Breast epithelium (tissue), 4 donors: ENCODE measurements at regions not wholly inside any gene's neighbourhood (a gene's known extent, or its start where the extent isn't known, plus 50 kb on each side); places are given as distances from the start of the nearest gene placed in this dataset.

Experiments
- DNase-seq, 2 donors: peaks; one replicate each; pipeline ENCODE4 v3.0.0-alpha.2; 2019; ENCODE audit warnings: low spot score in 2 of 2
- H3K27ac ChIP-seq, 2 donors: fragments of 200-600 bp; sonication (generic) in 1 of 2; one replicate each; pipeline ENCODE4 v1.5.1; 2016 to 2019; ENCODE audit warnings: mild to moderate bottlenecking in 1 of 2
- H3K27me3 ChIP-seq, 2 donors: fragments of 200-600 bp; sonication (generic) in 1 of 2; one replicate each; pipeline versions ENCODE4 v1.5.1 to v1.6.0; 2017 to 2019; ENCODE audit warnings: control low read depth in 1 of 2, mild to moderate bottlenecking in 1 of 2
- H3K36me3 ChIP-seq: fragments of 200-600 bp; one replicate; pipeline ENCODE4 v1.5.1; 2019
- H3K4me1 ChIP-seq, 2 donors: fragments of 200-600 bp; sonication (generic); one replicate each; pipeline ENCODE4 v1.5.1; 2016 to 2019; ENCODE audit warnings: control low read depth in 1 of 2
- H3K4me3 ChIP-seq, 3 donors: fragments of 200-600 bp; sonication (generic); 1 replicate in 2 of 3; 2 replicates in 1 of 3; pipeline ENCODE4 v1.5.1; 2016 to 2019; ENCODE audit warnings: mild to moderate bottlenecking in 3 of 3, moderate library complexity in 2 of 3
- H3K9me3 ChIP-seq, 2 donors: fragments of 200-600 bp; sonication (generic) in 1 of 2; one replicate each; pipeline ENCODE4 v1.5.1; 2016 to 2019; ENCODE audit warnings: control low read depth in 1 of 2
- POLR2A ChIP-seq: fragments of 450-650 bp; IDR thresholded peaks from one replicate; pipeline ENCODE4 v1.6.1; 2016; ENCODE audit warnings: antibody characterized with exemption, mild to moderate bottlenecking, moderate library complexity
- POLR2AphosphoS5 ChIP-seq, 3 donors: sonication (generic); formaldehyde crosslinking; IDR thresholded peaks; one replicate each; pipeline ENCODE4 v1.6.1; 2017; ENCODE audit warnings: antibody characterized with exemption in 3 of 3
- intact Hi-C: fragments of 100-400 bp; cut with DNase I; formaldehyde crosslinking; loops from one replicate; pipeline ENCODE4 v1.15.1; 2023; ENCODE audit warnings: low total_unique reads
- TF ChIP-seq, protein P1 (sequence below), 3 donors: fragments of 450-650 bp; IDR thresholded peaks; one replicate each; pipeline ENCODE4 v1.5.1; 2016 to 2017; ENCODE audit warnings: antibody characterized with exemption in 3 of 3, mild to moderate bottlenecking in 3 of 3, moderate library complexity in 3 of 3

DNA sequence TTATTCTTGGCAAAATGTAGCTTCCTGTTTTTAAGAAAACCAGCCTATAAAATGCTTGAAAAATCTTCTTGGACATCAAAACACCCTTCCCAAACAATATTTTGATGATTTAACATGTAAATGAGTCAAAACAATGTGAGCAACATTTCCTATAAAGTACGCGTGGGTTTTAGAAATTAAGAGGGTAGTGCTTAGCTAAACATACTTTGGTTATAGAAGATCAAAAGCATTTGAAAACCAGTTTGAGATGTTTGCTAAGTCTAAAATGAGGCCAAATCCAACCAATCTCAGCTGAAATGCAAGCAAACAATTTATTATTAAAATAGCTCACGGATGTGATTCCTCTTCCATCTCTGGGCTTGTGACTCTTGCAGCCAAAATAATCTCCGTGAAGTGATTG, 350.4 kb downstream of the TGFB2 start:
- Histone ChIP-seq H3K27me3 (no peaks in the 10 kb centered on the region), H3K9me3 (no peaks in the 10 kb centered on the region), H3K27ac (no peak overlapping the region), H3K4me1 (no peaks in the 10 kb centered on the region), H3K4me3 (no peak overlapping the region), H3K36me3 (no peaks in the 10 kb centered on the region)
- intact Hi-C loops, result no loop called here
- no peak for TF ChIP-seq POLR2AphosphoS5 (IDR thresholded peaks at IDR 0.05)
- DNase-seq, result no peak

DNA sequence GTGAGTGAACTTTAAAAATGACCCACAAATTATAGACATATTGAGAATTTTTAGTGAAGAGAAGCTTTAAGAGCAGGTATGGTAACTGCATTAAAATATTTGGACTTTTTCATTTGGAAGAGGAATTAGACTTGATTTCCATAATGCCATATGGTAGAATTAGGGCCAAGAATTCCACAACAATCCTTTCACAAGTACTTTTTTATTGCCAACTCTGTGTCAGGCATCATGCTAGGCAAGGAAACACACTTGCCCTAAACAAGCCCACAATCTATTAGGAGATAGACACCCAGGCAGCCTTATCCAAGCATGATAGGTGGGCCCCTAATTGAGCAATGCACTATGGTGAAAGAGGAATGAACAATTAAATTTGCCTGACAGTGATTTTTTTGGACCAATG, 353.0 kb downstream of the TGFB2 start:
- Histone ChIP-seq H3K27me3 (no peaks in the 10 kb centered on the region), H3K4me3 (no peak overlapping the region), H3K4me1 (no peaks in the 10 kb centered on the region), H3K36me3 (no peaks in the 10 kb centered on the region), H3K9me3 (no peaks in the 10 kb centered on the region), H3K27ac (no peak overlapping the region)
- TF ChIP-seq, protein P1, sequence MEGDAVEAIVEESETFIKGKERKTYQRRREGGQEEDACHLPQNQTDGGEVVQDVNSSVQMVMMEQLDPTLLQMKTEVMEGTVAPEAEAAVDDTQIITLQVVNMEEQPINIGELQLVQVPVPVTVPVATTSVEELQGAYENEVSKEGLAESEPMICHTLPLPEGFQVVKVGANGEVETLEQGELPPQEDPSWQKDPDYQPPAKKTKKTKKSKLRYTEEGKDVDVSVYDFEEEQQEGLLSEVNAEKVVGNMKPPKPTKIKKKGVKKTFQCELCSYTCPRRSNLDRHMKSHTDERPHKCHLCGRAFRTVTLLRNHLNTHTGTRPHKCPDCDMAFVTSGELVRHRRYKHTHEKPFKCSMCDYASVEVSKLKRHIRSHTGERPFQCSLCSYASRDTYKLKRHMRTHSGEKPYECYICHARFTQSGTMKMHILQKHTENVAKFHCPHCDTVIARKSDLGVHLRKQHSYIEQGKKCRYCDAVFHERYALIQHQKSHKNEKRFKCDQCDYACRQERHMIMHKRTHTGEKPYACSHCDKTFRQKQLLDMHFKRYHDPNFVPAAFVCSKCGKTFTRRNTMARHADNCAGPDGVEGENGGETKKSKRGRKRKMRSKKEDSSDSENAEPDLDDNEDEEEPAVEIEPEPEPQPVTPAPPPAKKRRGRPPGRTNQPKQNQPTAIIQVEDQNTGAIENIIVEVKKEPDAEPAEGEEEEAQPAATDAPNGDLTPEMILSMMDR (IDR thresholded peaks at IDR 0.05), result no peak
- TF ChIP-seq POLR2AphosphoS5 (IDR thresholded peaks at IDR 0.05) (no peak), POLR2A (no peak)
- intact Hi-C loops, result no loop called here
- DNase-seq, result no peak

DNA sequence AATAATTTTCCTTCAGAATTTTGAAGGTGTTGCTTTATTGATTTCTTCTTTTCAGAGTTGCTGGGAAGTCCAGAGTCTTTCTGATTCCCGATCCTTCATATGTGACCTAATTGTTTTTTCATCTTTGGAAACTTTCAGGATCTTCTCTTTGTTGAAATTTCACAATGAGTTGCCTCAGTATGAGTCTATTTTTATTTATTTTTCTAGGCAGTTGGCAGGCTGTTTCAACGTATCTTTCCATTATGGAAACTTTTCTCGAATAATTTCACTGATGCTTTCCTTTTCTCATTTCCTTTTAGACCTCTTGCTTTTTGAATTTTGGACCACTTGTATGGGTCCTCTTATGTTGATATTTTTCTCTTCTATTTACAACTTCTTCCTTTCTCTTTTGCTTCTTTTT, 354.3 kb downstream of the TGFB2 start:
- intact Hi-C loops, result no loop called here

DNA sequence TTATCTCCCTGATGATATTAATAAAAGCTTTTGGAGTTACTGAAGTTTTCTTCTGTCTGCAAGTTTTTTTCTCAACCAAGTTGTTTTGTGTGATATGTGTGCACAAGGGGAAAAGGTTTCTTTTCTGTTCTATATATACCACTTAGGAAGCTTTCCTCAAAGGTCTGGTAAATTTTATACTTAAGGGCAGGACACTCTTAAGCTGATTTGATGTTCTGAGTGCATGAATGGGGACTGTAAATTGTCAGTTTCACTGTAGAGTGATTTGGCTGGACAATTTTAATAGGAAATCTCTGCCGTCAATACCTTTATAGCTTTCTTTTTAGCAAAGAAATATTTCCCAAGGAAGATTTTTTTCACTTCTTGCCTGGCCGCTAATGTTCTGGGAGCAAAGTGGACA, 354.7 kb downstream of the TGFB2 start:
- H3K9me3 ChIP-seq, result no peaks in the 10 kb centered on the region
- intact Hi-C loops, result no loop called here
- no peaks in the 10 kb centered on the region for H3K27me3 ChIP-seq
- H3K27ac ChIP-seq, result no peak overlapping the region
- H3K4me3 ChIP-seq, result no peak overlapping the region
- H3K36me3 ChIP-seq, result no peaks in the 10 kb centered on the region
- TF ChIP-seq, protein P1 (IDR thresholded peaks at IDR 0.05), result no peak
- TF ChIP-seq POLR2A, result no peak
- no peak for TF ChIP-seq POLR2AphosphoS5 (IDR thresholded peaks at IDR 0.05)
- DNase-seq, result no peak
- H3K4me1 ChIP-seq, result no peaks in the 10 kb centered on the region

More for the DNA sequence above, 354.3 kb downstream of the TGFB2 start:
- Histone ChIP-seq H3K27ac (no peak overlapping the region), H3K4me3 (no peak overlapping the region), H3K27me3 (no peaks in the 10 kb centered on the region), H3K36me3 (no peaks in the 10 kb centered on the region), H3K4me1 (no peaks in the 10 kb centered on the region), H3K9me3 (no peaks in the 10 kb centered on the region)
- DNase-seq, result no peak
- TF ChIP-seq, protein P1 (IDR thresholded peaks at IDR 0.05), result no peak
- no peak for TF ChIP-seq POLR2A
- TF ChIP-seq POLR2AphosphoS5 (IDR thresholded peaks at IDR 0.05), result no peak

DNA sequence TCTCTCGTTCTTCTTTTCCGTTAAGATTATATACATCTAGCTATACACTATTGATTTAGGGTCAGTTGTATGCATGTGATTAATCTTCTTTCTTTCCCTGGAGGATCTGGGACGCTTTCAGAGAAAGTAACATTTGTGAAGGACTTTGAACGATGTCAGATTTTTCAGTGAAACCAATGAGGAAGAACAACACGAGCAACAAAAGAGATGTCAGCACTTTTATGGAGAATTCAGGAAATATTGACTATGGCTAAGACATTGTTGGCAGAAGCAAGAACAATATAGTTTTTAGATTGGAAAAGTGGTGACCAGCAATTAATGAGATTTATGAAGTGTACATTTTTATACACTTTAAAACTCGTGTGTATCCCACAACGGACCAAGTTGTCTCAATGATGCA, 355.5 kb downstream of the TGFB2 start:
- H3K36me3 ChIP-seq, result no peaks in the 10 kb centered on the region
- H3K4me1 ChIP-seq, result no peaks in the 10 kb centered on the region
- no peaks in the 10 kb centered on the region for H3K9me3 ChIP-seq
- intact Hi-C loops, result no loop called here
- no peak overlapping the region for H3K27ac ChIP-seq
- DNase-seq, result no peak
- no peak for TF ChIP-seq POLR2A
- TF ChIP-seq, protein P1 (IDR thresholded peaks at IDR 0.05), result no peak
- no peak for TF ChIP-seq POLR2AphosphoS5 (IDR thresholded peaks at IDR 0.05)
- no peak overlapping the region for H3K4me3 ChIP-seq
- no peaks in the 10 kb centered on the region for H3K27me3 ChIP-seq

- Histone ChIP-seq H3K36me3 (no peaks in the 10 kb centered on the region), H3K9me3 (no peaks in the 10 kb centered on the region), H3K27me3 (no peaks in the 10 kb centered on the region), H3K4me1 (no peaks in the 10 kb centered on the region), H3K27ac (no peak overlapping the region), H3K4me3 (no peak overlapping the region)
- intact Hi-C loops, result no loop called here
- TF ChIP-seq POLR2A (no peak), POLR2AphosphoS5 (IDR thresholded peaks at IDR 0.05) (no peak)
- TF ChIP-seq, protein P1 (IDR thresholded peaks at IDR 0.05), result no peak
- no peak for DNase-seq
Measured at GRCh38 chr1:218701131-218701530, 356.0 kb downstream of the TGFB2 start.
